Body of pancreas (tissue), 4 donors: ENCODE measurements at regions not wholly inside any gene's neighbourhood (a gene's known extent, or its start where the extent isn't known, plus 50 kb on each side); places are given as distances from the start of the nearest gene placed in this dataset.

Experiments used
- CTCF ChIP-seq, 7 experiments: fragments of 450-650 bp in 4 of 7; fragments of 200-600 bp in 3 of 7; sonication (generic) in 3 of 7; IDR thresholded peaks; one replicate each; pipeline ENCODE4 v1.5.1; 2016 to 2019; ENCODE audit warnings: antibody characterized with exemption in 7 of 7
- POLR2A ChIP-seq, 3 donors: fragments of 450-650 bp; IDR thresholded peaks; one replicate each; pipeline ENCODE4 v1.6.1; 2016; ENCODE audit warnings: antibody characterized with exemption in 3 of 3, mild to moderate bottlenecking in 2 of 3

- no peak for TF ChIP-seq POLR2A (IDR thresholded peaks at IDR 0.05)
- TF ChIP-seq CTCF (IDR thresholded peaks at IDR 0.05) = no peak
These were observed 293.2 kb downstream of the PPP1R3A start for GRCh38 chr7:113625494-113626102.
